SK-N-SH treated with all-trans-retinoic acid at 6 μM for 48 hours (cell line): ENCODE measurements at regions not wholly inside any gene's neighbourhood (a gene's known extent, or its start where the extent isn't known, plus 50 kb on each side); places are given as distances from the start of the nearest gene placed in this dataset.

ENCODE experiments used
- ATAC-seq: fragments of 200-7000 bp; cut with Tn5 transposase; 3 replicates; pipeline ENCODE4 v1.9.1; 2020; ENCODE audit warnings: mild to moderate bottlenecking, moderate library complexity
- ARNTL ChIP-seq: fragments of 450-650 bp; formaldehyde crosslinking; IDR thresholded peaks from 2 replicates; pipeline ENCODE4 v1.5.0; 2020; ENCODE audit warnings: low read depth, mild to moderate bottlenecking, moderate library complexity, borderline replicate concordance
- BACH2 ChIP-seq: fragments of 250-450 bp; sonication (Bioruptor Pico); IDR thresholded peaks from 2 replicates; pipeline ENCODE4 v1.9.0; 2021; ENCODE audit warnings: mild to moderate bottlenecking, borderline replicate concordance
- CREB5 ChIP-seq: fragments of 250-450 bp; sonication (Bioruptor Pico); IDR thresholded peaks from 2 replicates; pipeline ENCODE4 v1.5.1; 2020; ENCODE audit warnings: low read depth, mild to moderate bottlenecking, moderate library complexity
- CSDC2 ChIP-seq: fragments of 250-450 bp; sonication (Bioruptor Pico); IDR thresholded peaks from 2 replicates; pipeline ENCODE4 v1.5.0; 2020; ENCODE audit warnings: mild to moderate bottlenecking, moderate library complexity
- ESRRG ChIP-seq: fragments of 250-450 bp; sonication (Bioruptor Pico); IDR thresholded peaks from 2 replicates; pipeline ENCODE4 v1.6.1; 2021; ENCODE audit warnings: mild to moderate bottlenecking
- ISL1 ChIP-seq: fragments of 250-450 bp; sonication (Bioruptor Pico); IDR thresholded peaks from 2 replicates; pipeline ENCODE4 v2.1.2; 2022; ENCODE audit warnings: mild to moderate bottlenecking, moderate library complexity
- OSR1 ChIP-seq: fragments of 250-450 bp; sonication (Bioruptor Pico); IDR thresholded peaks from 2 replicates; pipeline ENCODE4 v1.8.0; 2022; ENCODE audit warnings: moderate library complexity, mild to moderate bottlenecking, inconsistent platforms
- POU6F1 ChIP-seq: fragments of 250-450 bp; sonication (Bioruptor Pico); IDR thresholded peaks from 2 replicates; pipeline ENCODE4 v1.8.0; 2021; ENCODE audit warnings: low read depth, mild to moderate bottlenecking, moderate library complexity, borderline replicate concordance
- PPARA ChIP-seq: fragments of 250-450 bp; sonication (Bioruptor Pico); IDR thresholded peaks from 2 replicates; pipeline ENCODE4 v1.5.0; 2020; ENCODE audit warnings: mild to moderate bottlenecking, borderline replicate concordance
- RARB ChIP-seq: fragments of 250-450 bp; sonication (Bioruptor Pico); IDR thresholded peaks from 2 replicates; pipeline ENCODE4 v1.8.0; 2021; ENCODE audit warnings: mild to moderate bottlenecking, moderate library complexity
- SNAI2 ChIP-seq: fragments of 250-450 bp; sonication (Bioruptor Pico); IDR thresholded peaks from 2 replicates; pipeline ENCODE4 v1.5.0; 2020; ENCODE audit warnings: mild to moderate bottlenecking, moderate library complexity
- TCF4 ChIP-seq: fragments of 250-450 bp; sonication (Bioruptor Pico); IDR thresholded peaks from 2 replicates; pipeline ENCODE4 v1.8.0; 2021; ENCODE audit warnings: mild to moderate bottlenecking, moderate library complexity, borderline replicate concordance
- TOX ChIP-seq: fragments of 250-450 bp; sonication (Bioruptor Pico); IDR thresholded peaks from 2 replicates; pipeline ENCODE4 v1.8.0; 2021; ENCODE audit warnings: mild to moderate bottlenecking, moderate library complexity, borderline replicate concordance
- TSHZ2 ChIP-seq: fragments of 250-450 bp; sonication (Bioruptor Pico); IDR thresholded peaks from 2 replicates; pipeline ENCODE4 v1.5.0; 2020; ENCODE audit warnings: mild to moderate bottlenecking, moderate library complexity
- ZC3H10 ChIP-seq: fragments of 250-450 bp; sonication (Bioruptor Pico); IDR thresholded peaks from 2 replicates; pipeline ENCODE4 v1.5.1; 2021; ENCODE audit warnings: mild to moderate bottlenecking, moderate library complexity
- ZFP3 ChIP-seq: fragments of 250-450 bp; sonication (Bioruptor Pico); IDR thresholded peaks from 2 replicates; pipeline ENCODE4 v1.5.0; 2020; ENCODE audit warnings: mild to moderate bottlenecking, moderate library complexity
- ZFP30 ChIP-seq: fragments of 450-650 bp; formaldehyde crosslinking; IDR thresholded peaks from 2 replicates; pipeline ENCODE4 v1.5.0; 2022; ENCODE audit warnings: mild to moderate bottlenecking, moderate library complexity
- ZNF565 ChIP-seq: fragments of 450-650 bp; formaldehyde crosslinking; conservative IDR thresholded peaks from 2 replicates; pipeline ENCODE4 v1.5.0; 2020; ENCODE audit warnings: low read depth, mild to moderate bottlenecking, moderate library complexity
- ZNF70 ChIP-seq: fragments of 450-650 bp; formaldehyde crosslinking; IDR thresholded peaks from 2 replicates; pipeline ENCODE4 v1.5.0; 2020; ENCODE audit warnings: mild to moderate bottlenecking, moderate library complexity
- ZNF8 ChIP-seq: fragments of 450-650 bp; formaldehyde crosslinking; IDR thresholded peaks from 2 replicates; pipeline ENCODE4 v1.5.0; 2020; ENCODE audit warnings: mild to moderate bottlenecking, moderate library complexity
- TF ChIP-seq, protein P1 (sequence below): fragments of 250-450 bp; sonication (Bioruptor Pico); IDR thresholded peaks from 2 replicates; pipeline ENCODE4 v1.8.0; 2020; ENCODE audit warnings: mild to moderate bottlenecking, moderate library complexity, borderline replicate concordance

GRCh38 chr2:12009323-12009905 lies 263.0 kb downstream of the LPIN1 start:
- TF ChIP-seq RARB (CRISPR knock-in tag) (no peak), ISL1 (CRISPR knock-in tag) (no peak), CSDC2 (CRISPR knock-in tag) (no peak), TOX (CRISPR knock-in tag) (no peak), CREB5 (no peak), ZC3H10 (CRISPR knock-in tag) (no peak), PPARA (CRISPR knock-in tag) (no peak), SNAI2 (CRISPR knock-in tag) (no peak), POU6F1 (CRISPR knock-in tag) (no peak), ZNF565 (CRISPR knock-in tag) (no peak), ZFP3 (CRISPR knock-in tag) (no peak)
- TF ChIP-seq, protein P1, sequence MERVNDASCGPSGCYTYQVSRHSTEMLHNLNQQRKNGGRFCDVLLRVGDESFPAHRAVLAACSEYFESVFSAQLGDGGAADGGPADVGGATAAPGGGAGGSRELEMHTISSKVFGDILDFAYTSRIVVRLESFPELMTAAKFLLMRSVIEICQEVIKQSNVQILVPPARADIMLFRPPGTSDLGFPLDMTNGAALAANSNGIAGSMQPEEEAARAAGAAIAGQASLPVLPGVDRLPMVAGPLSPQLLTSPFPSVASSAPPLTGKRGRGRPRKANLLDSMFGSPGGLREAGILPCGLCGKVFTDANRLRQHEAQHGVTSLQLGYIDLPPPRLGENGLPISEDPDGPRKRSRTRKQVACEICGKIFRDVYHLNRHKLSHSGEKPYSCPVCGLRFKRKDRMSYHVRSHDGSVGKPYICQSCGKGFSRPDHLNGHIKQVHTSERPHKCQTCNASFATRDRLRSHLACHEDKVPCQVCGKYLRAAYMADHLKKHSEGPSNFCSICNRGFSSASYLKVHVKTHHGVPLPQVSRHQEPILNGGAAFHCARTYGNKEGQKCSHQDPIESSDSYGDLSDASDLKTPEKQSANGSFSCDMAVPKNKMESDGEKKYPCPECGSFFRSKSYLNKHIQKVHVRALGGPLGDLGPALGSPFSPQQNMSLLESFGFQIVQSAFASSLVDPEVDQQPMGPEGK (CRISPR knock-in tag): no peak
- ATAC-seq: no peak

DNA sequence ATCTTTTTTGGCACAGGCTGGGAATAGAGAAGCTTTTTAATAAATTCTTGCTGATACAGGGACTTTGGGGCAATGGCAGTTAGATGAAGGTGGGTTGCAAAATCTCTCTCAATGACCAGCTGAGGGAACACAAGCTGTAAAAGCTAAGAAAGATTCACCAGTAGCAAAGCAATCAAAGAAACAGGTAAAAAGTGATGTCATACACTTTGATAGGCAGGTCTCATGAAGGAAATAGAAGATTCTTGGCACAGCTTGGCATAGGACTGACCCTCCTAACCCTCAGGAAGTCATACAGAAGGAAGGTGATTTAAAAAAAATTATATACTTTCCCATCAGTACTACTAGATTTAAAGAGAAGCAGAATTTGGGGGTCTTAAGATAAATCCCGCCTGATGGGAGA lies 263.6 kb downstream of the LPIN1 start:
- TF ChIP-seq ZFP30: no peak
- TF ChIP-seq RARB (CRISPR knock-in tag): no peak
- no peak for TF ChIP-seq ARNTL (CRISPR knock-in tag)
- TF ChIP-seq BACH2 (CRISPR knock-in tag): no peak
- no peak for TF ChIP-seq PPARA (CRISPR knock-in tag)
- TF ChIP-seq CSDC2 (CRISPR knock-in tag): no peak
- no peak for TF ChIP-seq TOX (CRISPR knock-in tag)
- no peak for TF ChIP-seq POU6F1 (CRISPR knock-in tag)
- TF ChIP-seq OSR1 (CRISPR knock-in tag): no peak
- TF ChIP-seq ESRRG (CRISPR knock-in tag): no peak
- TF ChIP-seq SNAI2 (CRISPR knock-in tag): no peak
- TF ChIP-seq, protein P1 (CRISPR knock-in tag): no peak
- TF ChIP-seq TSHZ2: no peak
- TF ChIP-seq ZNF565 (CRISPR knock-in tag): no peak
- no peak for TF ChIP-seq ZNF70 (CRISPR knock-in tag)
- no peak for TF ChIP-seq ISL1 (CRISPR knock-in tag)
- no peak for TF ChIP-seq ZFP3 (CRISPR knock-in tag)
- no peak for TF ChIP-seq ZNF8 (CRISPR knock-in tag)
- TF ChIP-seq ZC3H10 (CRISPR knock-in tag): no peak
- no peak for TF ChIP-seq TCF4 (CRISPR knock-in tag)
- ATAC-seq: no peak
